ENCODE measurements at regions not wholly inside any gene's neighbourhood (a gene's known extent, or its start where the extent isn't known, plus 50 kb on each side); places are given as distances from the start of the nearest gene placed in this dataset.

DNA sequence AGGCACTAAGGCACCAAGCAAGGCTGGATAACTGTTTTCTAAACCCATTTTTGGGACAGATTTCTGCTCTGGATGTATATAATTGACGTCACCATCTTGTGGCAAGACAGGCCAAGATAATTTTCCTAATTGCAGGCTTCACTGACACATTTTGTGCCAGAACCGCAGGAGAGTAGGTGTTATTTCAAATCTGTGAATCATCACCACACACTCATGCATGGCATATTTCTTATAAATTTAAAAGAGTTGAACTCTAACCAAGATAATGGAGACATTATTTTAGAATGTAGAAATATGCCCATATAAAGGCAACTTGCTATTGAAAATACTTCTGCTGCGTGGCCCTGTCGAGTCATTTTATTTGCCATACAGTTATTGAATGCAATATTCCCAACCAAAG, 68.3 kb upstream of the ACYP2 start:
- peaks cover 0 to 17% (median 6%) of the 10 kb centered on the region in 8 donors for H3K9me3 ChIP-seq
- no peak overlapping the region for H3K4me3 ChIP-seq
- no peaks in the 10 kb centered on the region for H3K27me3 ChIP-seq (replicated peaks in 1 of 7)
- no peak overlapping the region for H3K27ac ChIP-seq
- no peak for TF ChIP-seq POLR2AphosphoS5 (IDR thresholded peaks at IDR 0.05)
- TF ChIP-seq POLR2A (IDR thresholded peaks at IDR 0.05), result no peak
- TF ChIP-seq, protein P1, sequence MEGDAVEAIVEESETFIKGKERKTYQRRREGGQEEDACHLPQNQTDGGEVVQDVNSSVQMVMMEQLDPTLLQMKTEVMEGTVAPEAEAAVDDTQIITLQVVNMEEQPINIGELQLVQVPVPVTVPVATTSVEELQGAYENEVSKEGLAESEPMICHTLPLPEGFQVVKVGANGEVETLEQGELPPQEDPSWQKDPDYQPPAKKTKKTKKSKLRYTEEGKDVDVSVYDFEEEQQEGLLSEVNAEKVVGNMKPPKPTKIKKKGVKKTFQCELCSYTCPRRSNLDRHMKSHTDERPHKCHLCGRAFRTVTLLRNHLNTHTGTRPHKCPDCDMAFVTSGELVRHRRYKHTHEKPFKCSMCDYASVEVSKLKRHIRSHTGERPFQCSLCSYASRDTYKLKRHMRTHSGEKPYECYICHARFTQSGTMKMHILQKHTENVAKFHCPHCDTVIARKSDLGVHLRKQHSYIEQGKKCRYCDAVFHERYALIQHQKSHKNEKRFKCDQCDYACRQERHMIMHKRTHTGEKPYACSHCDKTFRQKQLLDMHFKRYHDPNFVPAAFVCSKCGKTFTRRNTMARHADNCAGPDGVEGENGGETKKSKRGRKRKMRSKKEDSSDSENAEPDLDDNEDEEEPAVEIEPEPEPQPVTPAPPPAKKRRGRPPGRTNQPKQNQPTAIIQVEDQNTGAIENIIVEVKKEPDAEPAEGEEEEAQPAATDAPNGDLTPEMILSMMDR (IDR thresholded peaks at IDR 0.05 in 8 of 11, conservative IDR thresholded peaks at IDR 0.05 in 3 of 11), result no peak
- no peak for DNase-seq
- intact Hi-C loops (cut with DNase I; ENCODE audit: low total_unique reads), result no loop called here
- H3K36me3 ChIP-seq, result peaks cover 0 to 31% (median 7%) of the 10 kb centered on the region in 6 donors
- 87 to 97% (median 93%) methylated on average over 4 of the region's 4 CpGs for WGBS, 5 donors
- H3K4me1 ChIP-seq, result peaks cover 0 to 14% (median 2%) of the 10 kb centered on the region in 6 donors

DNA sequence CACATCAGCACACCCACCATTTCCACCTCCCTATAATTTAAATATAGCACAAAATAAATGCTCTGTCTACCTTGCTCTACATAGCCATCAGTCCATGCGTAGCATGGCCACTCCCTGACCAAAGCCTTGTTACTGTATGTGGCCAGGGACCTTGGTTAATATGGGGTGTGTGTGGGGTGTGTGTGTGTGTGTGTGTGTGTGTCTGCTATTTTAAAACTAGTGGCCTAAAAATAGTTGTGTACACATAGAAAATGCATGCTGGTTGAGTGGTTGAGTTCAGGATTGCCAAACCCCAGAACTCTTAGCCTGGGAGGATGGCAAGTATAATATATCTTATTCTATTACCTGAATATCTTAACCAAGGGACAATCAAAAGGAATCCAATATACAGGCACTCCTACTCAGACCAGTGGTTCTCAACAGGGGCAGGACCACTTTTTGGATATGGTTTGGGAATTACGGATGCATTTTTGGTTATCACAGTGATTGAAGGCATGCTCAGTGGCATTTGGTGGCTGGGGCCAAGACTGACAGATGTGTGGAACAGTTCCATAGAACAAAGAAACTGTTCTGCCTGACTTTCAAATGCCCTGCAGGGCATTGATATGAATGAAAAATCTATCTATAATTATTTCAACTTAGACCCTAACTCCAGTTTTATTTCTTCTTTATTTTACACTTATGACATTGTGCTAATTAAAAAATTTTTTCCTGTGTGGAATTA, 72.3 kb upstream of the PSME4 start:
- Histone ChIP-seq H3K36me3 (peaks cover 0 to 21% (median 0%) of the 10 kb centered on the region in 6 donors), H3K4me3 (no peak overlapping the region), H3K27me3 (replicated peaks in 1 of 7) (no peaks in the 10 kb centered on the region), H3K27ac (no peak overlapping the region), H3K9me3 (peaks cover 0 to 17% (median 6%) of the 10 kb centered on the region in 8 donors), H3K4me1 (peaks cover 0 to 13% (median 0%) of the 10 kb centered on the region in 6 donors)
- 92 to 100% (median 94%) methylated on average over 2 of the region's 2 CpGs for WGBS, 5 donors
- TF ChIP-seq, protein P1 (IDR thresholded peaks at IDR 0.05 in 8 of 11, conservative IDR thresholded peaks at IDR 0.05 in 3 of 11), result no peak
- no peak for TF ChIP-seq POLR2AphosphoS5 (IDR thresholded peaks at IDR 0.05)
- no peak for TF ChIP-seq POLR2A (IDR thresholded peaks at IDR 0.05)
- DNase-seq, result no peak
- intact Hi-C loops (cut with DNase I; ENCODE audit: low total_unique reads), result no loop called here

DNA sequence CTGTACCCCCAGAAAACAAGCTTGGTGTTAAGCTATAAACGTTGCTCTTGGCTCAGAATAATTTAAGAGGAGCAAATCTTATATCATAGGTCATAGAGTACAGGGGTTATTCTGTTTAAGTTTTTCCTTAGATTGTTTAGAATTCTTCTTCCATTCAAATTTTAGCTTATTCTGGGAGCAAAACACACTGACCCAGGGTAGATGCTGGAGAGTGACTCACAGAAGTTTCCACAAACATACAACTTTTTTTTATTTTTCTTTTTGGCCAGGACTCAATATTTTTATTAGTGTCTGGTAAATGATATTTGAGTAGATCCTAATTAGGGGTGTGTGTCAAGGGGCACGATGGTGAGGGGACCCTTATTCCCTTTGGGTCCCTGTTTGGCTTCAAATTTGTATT, 71.5 kb upstream of the PSME4 start:
- Histone ChIP-seq H3K4me1 (peaks cover 0 to 11% (median 0%) of the 10 kb centered on the region in 6 donors), H3K36me3 (peaks cover 0 to 21% (median 0%) of the 10 kb centered on the region in 6 donors), H3K9me3 (peaks cover 0 to 17% (median 6%) of the 10 kb centered on the region in 8 donors), H3K27ac (no peak overlapping the region), H3K4me3 (no peak overlapping the region), H3K27me3 (replicated peaks in 1 of 7) (no peaks in the 10 kb centered on the region)
- intact Hi-C loops (cut with DNase I; ENCODE audit: low total_unique reads), result no loop called here
- no peak for DNase-seq
- TF ChIP-seq, protein P1 (IDR thresholded peaks at IDR 0.05 in 8 of 11, conservative IDR thresholded peaks at IDR 0.05 in 3 of 11), result no peak
- TF ChIP-seq POLR2AphosphoS5 (IDR thresholded peaks at IDR 0.05) (no peak), POLR2A (IDR thresholded peaks at IDR 0.05) (no peak)
- WGBS, 5 donors, result 80 to 94% (median 86%) methylated on average over 2 of the region's 2 CpGs

DNA sequence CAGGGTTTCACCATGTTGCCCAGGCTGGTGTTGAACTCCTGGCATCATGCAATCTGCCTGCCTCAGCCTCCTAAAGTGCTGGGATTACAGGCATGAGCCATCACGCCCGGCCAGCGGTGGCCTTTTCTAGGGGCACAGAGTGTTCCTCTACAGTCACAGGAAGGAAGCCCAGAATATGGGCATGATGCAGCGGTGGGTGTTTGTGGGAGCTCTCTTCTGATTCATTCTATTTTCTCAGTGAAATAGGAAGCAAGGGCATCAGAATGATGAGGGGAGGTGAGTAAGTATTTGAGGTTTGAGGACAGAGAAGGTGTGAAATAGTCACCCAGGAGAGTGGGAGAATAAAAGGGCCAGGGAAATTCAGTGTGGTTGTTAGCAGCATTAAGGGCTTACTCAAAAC, 70.3 kb upstream of the PSME4 start:
- peaks cover 0 to 21% (median 0%) of the 10 kb centered on the region in 6 donors for H3K36me3 ChIP-seq
- H3K4me3 ChIP-seq, result no peak overlapping the region
- intact Hi-C loops (cut with DNase I; ENCODE audit: low total_unique reads), result no loop called here
- H3K27ac ChIP-seq, result no peak overlapping the region
- TF ChIP-seq POLR2AphosphoS5 (IDR thresholded peaks at IDR 0.05) (no peak), POLR2A (IDR thresholded peaks at IDR 0.05) (no peak)
- TF ChIP-seq, protein P1 (IDR thresholded peaks at IDR 0.05 in 8 of 11, conservative IDR thresholded peaks at IDR 0.05 in 3 of 11), result no peak
- H3K4me1 ChIP-seq, result peaks cover 0 to 11% (median 0%) of the 10 kb centered on the region in 6 donors
- peaks cover 0 to 17% (median 6%) of the 10 kb centered on the region in 8 donors for H3K9me3 ChIP-seq
- WGBS, 5 donors, result 65 to 79% (median 72%) methylated on average over 4 of the region's 4 CpGs
- DNase-seq, result peak; percentile 75
- H3K27me3 ChIP-seq (replicated peaks in 1 of 7), result no peaks in the 10 kb centered on the region
